Mesenchymal stem cell (in vitro differentiated cells and primary cell): ENCODE measurements at regions not wholly inside any gene's neighbourhood (a gene's known extent, or its start where the extent isn't known, plus 50 kb on each side); places are given as distances from the start of the nearest gene placed in this dataset.

ENCODE experiments used
- DNase-seq: peaks from one replicate; pipeline ENCODE4 v3.0.0-alpha.2; 2013
- H2AFZ ChIP-seq: one replicate; pipeline ENCODE4 v1.6.1; 2013; ENCODE audit warnings: low read depth, mild to moderate bottlenecking, control low read depth, inconsistent platforms, low read length, moderate library complexity
- H2AK5ac ChIP-seq: 2 replicates; pipeline ENCODE4 v1.6.1; 2013; ENCODE audit warnings: low read length, moderate library complexity, mild to moderate bottlenecking, inconsistent platforms; ENCODE audit not compliant: severe bottlenecking
- H2BK120ac ChIP-seq: one replicate; pipeline ENCODE4 v1.6.1; 2013; ENCODE audit warnings: low read depth, mild to moderate bottlenecking, inconsistent platforms, low read length, moderate library complexity
- H2BK12ac ChIP-seq, 2 experiments: one replicate each; pipeline ENCODE4 v1.6.1; 2013; ENCODE audit warnings: inconsistent platforms in 2 of 2, low read length in 2 of 2, mild to moderate bottlenecking in 2 of 2, moderate library complexity in 2 of 2, control low read depth in 1 of 2
- H2BK15ac ChIP-seq: one replicate; pipeline ENCODE4 v1.6.1; 2013; ENCODE audit warnings: mild to moderate bottlenecking, low read depth, inconsistent platforms; ENCODE audit not compliant: poor library complexity, severe bottlenecking
- H2BK5ac ChIP-seq: 2 replicates; pipeline ENCODE4 v1.6.1; 2013; ENCODE audit warnings: low read depth, mild to moderate bottlenecking, low read length, control low read depth, inconsistent platforms; ENCODE audit not compliant: poor library complexity, severe bottlenecking
- H3K14ac ChIP-seq, 2 experiments: one replicate each; pipeline ENCODE4 v1.6.1; 2013; ENCODE audit warnings: inconsistent platforms in 2 of 2, low read length in 2 of 2, control low read depth in 1 of 2, mild to moderate bottlenecking in 1 of 2, moderate library complexity in 1 of 2
- H3K18ac ChIP-seq, 2 experiments: one replicate each; pipeline ENCODE4 v1.6.1; 2013; ENCODE audit warnings: inconsistent platforms in 2 of 2, low read length in 2 of 2, control low read depth in 1 of 2, low read depth in 1 of 2, mild to moderate bottlenecking in 1 of 2
- H3K23ac ChIP-seq, 2 experiments: one replicate each; pipeline ENCODE4 v1.6.1; 2013; ENCODE audit warnings: inconsistent platforms in 2 of 2, low read length in 2 of 2, mild to moderate bottlenecking in 2 of 2, moderate library complexity in 2 of 2, control low read depth in 1 of 2
- H3K27ac ChIP-seq: 2 replicates; pipeline ENCODE4 v1.5.1; 2013; ENCODE audit warnings: mild to moderate bottlenecking, moderate library complexity, low read length, control low read depth, inconsistent platforms; ENCODE audit not compliant: poor library complexity, severe bottlenecking
- H3K27me3 ChIP-seq, 2 experiments: 2 replicates each; pipeline versions ENCODE4 v1.6.1 to v1.7.0; 2013; ENCODE audit warnings: low read length in 2 of 2, mild to moderate bottlenecking in 2 of 2, moderate library complexity in 2 of 2, control low read depth in 1 of 2, inconsistent platforms in 1 of 2; ENCODE audit not compliant: control insufficient read depth in 1 of 2, insufficient read depth in 1 of 2
- H3K36me3 ChIP-seq, 2 experiments: 2 replicates each; pipeline versions ENCODE4 v1.6.1 to v1.7.0; 2013; ENCODE audit warnings: low read length in 2 of 2, control low read depth in 1 of 2, inconsistent platforms in 1 of 2, low read depth in 1 of 2, mild to moderate bottlenecking in 1 of 2; ENCODE audit not compliant: insufficient read depth in 2 of 2, control insufficient read depth in 1 of 2
- H3K4ac ChIP-seq, 2 experiments: one replicate each; pipeline ENCODE4 v1.6.1; 2013; ENCODE audit warnings: inconsistent platforms in 2 of 2, low read length in 2 of 2, mild to moderate bottlenecking in 2 of 2, moderate library complexity in 2 of 2, control low read depth in 1 of 2, low read depth in 1 of 2
- H3K4me1 ChIP-seq: 2 replicates; pipeline ENCODE4 v1.6.1; 2013; ENCODE audit warnings: low read depth, low read length, control low read depth; ENCODE audit not compliant: control insufficient read depth, insufficient read depth
- H3K4me2 ChIP-seq: 2 replicates; pipeline ENCODE4 v1.6.1; 2013; ENCODE audit warnings: low read length, mild to moderate bottlenecking, inconsistent platforms; ENCODE audit not compliant: poor library complexity, severe bottlenecking
- H3K4me3 ChIP-seq, 2 experiments: 2 replicates each; pipeline versions ENCODE4 v1.5.1 to v1.7.0; 2013; ENCODE audit warnings: low read length in 2 of 2, mild to moderate bottlenecking in 2 of 2, control low read depth in 1 of 2, low read depth in 1 of 2; ENCODE audit not compliant: insufficient read depth in 1 of 2
- H3K79me1 ChIP-seq: replicated peaks from 2 replicates; pipeline ENCODE4 v1.6.1; 2013; ENCODE audit warnings: mild to moderate bottlenecking, control low read depth, low read length, inconsistent platforms; ENCODE audit not compliant: poor library complexity, severe bottlenecking
- H3K9ac ChIP-seq: 2 replicates; pipeline ENCODE4 v1.7.0; 2013; ENCODE audit warnings: mild to moderate bottlenecking, low read length, moderate library complexity
- H3K9me3 ChIP-seq: 2 replicates; pipeline ENCODE4 v1.7.0; 2013; ENCODE audit warnings: mild to moderate bottlenecking, low read length; ENCODE audit not compliant: control insufficient read depth
- H4K8ac ChIP-seq: one replicate; pipeline ENCODE4 v1.6.1; 2013; ENCODE audit warnings: inconsistent platforms, mild to moderate bottlenecking, low read length, moderate library complexity
- H4K91ac ChIP-seq: one replicate; pipeline ENCODE4 v1.6.1; 2013; ENCODE audit warnings: mild to moderate bottlenecking, low read length, inconsistent platforms
- WGBS: methylation state at CpG from one replicate; pipeline ENCODE4 v1.1.7; 2013; ENCODE audit warnings: mixed read lengths; 5-methylcytosine and 5-hydroxymethylcytosine counted together

DNA sequence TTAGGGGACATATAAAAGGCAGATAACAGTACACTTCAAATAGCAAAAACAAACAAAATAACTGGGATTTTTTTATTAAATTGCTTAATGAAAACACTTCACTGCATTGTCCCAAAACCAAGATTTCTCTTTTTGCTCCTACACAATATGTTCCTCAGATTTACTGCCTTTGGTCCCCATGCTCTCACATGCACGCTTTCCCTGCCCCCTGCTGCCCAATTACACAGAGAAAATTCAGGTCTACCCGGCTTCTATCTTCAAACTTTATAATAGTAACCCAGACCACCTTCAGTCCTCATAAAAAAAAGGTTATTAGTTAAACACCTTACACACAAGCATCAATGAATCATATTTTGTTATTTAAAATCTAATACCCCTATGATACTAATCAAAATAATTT is 673.8 kb upstream of the HS3ST5 start:
- Histone ChIP-seq H3K4ac (no peak overlapping the region), H2AK5ac (no peak overlapping the region), H3K9ac (no peak overlapping the region), H3K23ac (no peak overlapping the region), H3K4me2 (no peak overlapping the region), H2AFZ (no peak overlapping the region), H2BK120ac (no peak overlapping the region), H3K36me3 (no peaks in the 10 kb centered on the region), H3K9me3 (peaks cover 5% of the 10 kb centered on the region), H2BK12ac (no peak overlapping the region), H3K14ac (no peak overlapping the region), H3K27me3 (no peaks in the 10 kb centered on the region), H3K4me1 (no peaks in the 10 kb centered on the region), H4K91ac (no peak overlapping the region), H3K27ac (no peak overlapping the region), H3K4me3 (no peak overlapping the region), H3K18ac (no peak overlapping the region), H2BK5ac (no peak overlapping the region), H4K8ac (no peak overlapping the region), H2BK15ac (no peak overlapping the region), H3K79me1 (no peaks in the 10 kb centered on the region)
- 67% methylated on average over 2 of the region's 2 CpGs for WGBS
- DNase-seq: no peak

DNA sequence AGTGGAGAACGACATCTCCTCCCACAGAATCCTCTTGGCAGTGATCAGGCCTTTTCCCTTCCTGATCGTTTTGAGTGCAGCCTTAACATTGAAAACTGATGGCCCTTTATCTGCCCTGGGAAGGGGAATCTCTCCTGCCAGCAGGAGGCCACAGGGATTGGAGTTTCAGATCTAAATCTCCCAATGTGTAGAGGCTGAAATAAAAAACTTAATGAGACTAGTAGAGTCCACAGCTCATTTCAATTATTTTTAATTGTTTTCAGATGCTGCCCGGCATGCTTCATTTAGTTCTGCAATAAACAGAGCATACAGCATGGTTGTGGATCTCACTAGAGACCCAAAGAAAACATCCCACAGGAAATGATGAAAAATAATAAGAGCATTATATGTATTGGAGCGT is 662.2 kb upstream of the HS3ST5 start:
- Histone ChIP-seq H2BK5ac (no peak overlapping the region), H3K27me3 (no peaks in the 10 kb centered on the region), H3K4ac (no peak overlapping the region), H3K4me3 (no peak overlapping the region), H3K4me2 (no peak overlapping the region), H2AK5ac (no peak overlapping the region), H3K14ac (no peak overlapping the region), H4K91ac (no peak overlapping the region), H2BK12ac (no peak overlapping the region), H2AFZ (no peak overlapping the region), H3K9me3 (peaks cover 3% of the 10 kb centered on the region), H4K8ac (no peak overlapping the region), H3K9ac (no peak overlapping the region), H2BK120ac (no peak overlapping the region), H3K18ac (no peak overlapping the region), H3K23ac (no peak overlapping the region), H3K27ac (no peak overlapping the region), H3K36me3 (no peaks in the 10 kb centered on the region), H3K4me1 (no peaks in the 10 kb centered on the region), H2BK15ac (no peak overlapping the region), H3K79me1 (no peaks in the 10 kb centered on the region)
- DNase-seq: no peak
- WGBS: 66% methylated on average over 3 of the region's 4 CpGs

DNA sequence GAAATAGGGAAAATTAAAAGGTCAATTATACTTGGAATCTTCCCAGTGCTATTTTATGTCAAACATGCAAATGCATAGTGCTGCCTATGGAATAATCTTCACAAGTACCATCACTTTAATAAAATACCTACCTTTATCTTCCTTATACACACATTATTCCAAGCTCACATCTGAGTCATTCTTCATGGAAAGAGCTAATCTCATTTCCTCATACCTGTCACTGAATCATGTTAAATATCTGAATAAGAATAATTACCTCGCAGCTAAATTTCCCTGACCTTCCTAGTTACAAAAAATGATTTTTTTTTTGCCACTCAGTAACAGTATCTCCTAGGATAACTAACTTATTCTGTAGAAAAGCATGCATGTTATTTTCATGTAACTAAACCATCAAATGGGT is 661.4 kb upstream of the HS3ST5 start:
- no peak overlapping the region for H3K14ac ChIP-seq
- H3K27me3 ChIP-seq: no peaks in the 10 kb centered on the region
- no peak overlapping the region for H3K23ac ChIP-seq
- H2AFZ ChIP-seq: no peak overlapping the region
- no peak overlapping the region for H2BK5ac ChIP-seq
- no peak overlapping the region for H4K91ac ChIP-seq
- no peak overlapping the region for H3K4me3 ChIP-seq
- no peak overlapping the region for H3K4ac ChIP-seq
- H3K9ac ChIP-seq: no peak overlapping the region
- DNase-seq: no peak
- H3K18ac ChIP-seq: no peak overlapping the region
- no peak overlapping the region for H4K8ac ChIP-seq
- no peak overlapping the region for H3K27ac ChIP-seq
- WGBS: 80% methylated on average over 1 of the region's 1 CpG
- H2BK15ac ChIP-seq: no peak overlapping the region
- no peaks in the 10 kb centered on the region for H3K79me1 ChIP-seq
- H2BK12ac ChIP-seq: no peak overlapping the region
- H3K36me3 ChIP-seq: no peaks in the 10 kb centered on the region
- no peak overlapping the region for H2BK120ac ChIP-seq
- H3K9me3 ChIP-seq: peaks cover 3% of the 10 kb centered on the region
- no peaks in the 10 kb centered on the region for H3K4me1 ChIP-seq
- no peak overlapping the region for H2AK5ac ChIP-seq
- no peak overlapping the region for H3K4me2 ChIP-seq

DNA sequence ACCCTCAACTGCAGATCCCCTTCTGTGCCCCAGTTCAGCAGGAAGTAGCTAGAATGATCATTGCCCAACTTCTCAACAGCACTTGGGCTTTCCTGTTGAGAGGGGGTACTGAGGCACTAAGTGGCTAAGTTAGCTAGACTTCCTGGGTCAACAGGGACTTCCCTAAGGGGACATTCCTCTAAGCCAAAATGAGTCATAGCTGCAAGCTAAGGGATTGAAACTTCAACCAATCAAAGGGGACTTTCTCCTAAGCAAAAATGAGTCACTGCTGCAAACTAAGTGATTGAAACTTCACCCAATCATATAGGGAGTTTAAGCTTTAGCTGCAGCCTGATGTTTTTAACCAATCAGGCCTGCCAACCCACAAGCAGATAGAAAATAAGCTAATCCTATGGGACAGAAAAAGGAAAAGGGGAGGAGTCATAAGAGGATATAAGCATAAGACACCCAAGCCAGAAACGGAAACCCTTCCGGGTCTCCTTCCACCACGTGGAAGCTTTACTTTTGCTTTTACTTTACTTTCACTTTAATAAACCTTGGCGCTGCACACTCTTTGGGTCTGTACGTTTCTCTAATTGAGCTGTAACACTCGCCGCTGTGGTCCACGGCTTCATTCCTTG is 659.0 kb upstream of the HS3ST5 start:
- Histone ChIP-seq H2BK12ac (no peak overlapping the region), H3K4me1 (no peaks in the 10 kb centered on the region), H3K27me3 (no peaks in the 10 kb centered on the region), H2BK120ac (no peak overlapping the region), H3K18ac (no peak overlapping the region), H3K4me3 (no peak overlapping the region), H2BK5ac (no peak overlapping the region), H3K9ac (no peak overlapping the region), H2AK5ac (no peak overlapping the region), H3K79me1 (no peaks in the 10 kb centered on the region), H3K36me3 (no peaks in the 10 kb centered on the region), H4K8ac (no peak overlapping the region), H3K23ac (no peak overlapping the region), H3K9me3 (peaks cover 5% of the 10 kb centered on the region), H3K14ac (peak overlapping the region in 1 of 2 experiments; percentile 23), H3K4ac (no peak overlapping the region), H3K4me2 (no peak overlapping the region), H3K27ac (no peak overlapping the region), H4K91ac (no peak overlapping the region), H2BK15ac (no peak overlapping the region), H2AFZ (no peak overlapping the region)
- peak; percentile 3 for DNase-seq
- 90% methylated on average over 8 of the region's 8 CpGs for WGBS
